HepG2 (cell line): ENCODE measurements at regions not wholly inside any gene's neighbourhood (a gene's known extent, or its start where the extent isn't known, plus 50 kb on each side); places are given as distances from the start of the nearest gene placed in this dataset.

Experiments used
- ATAC-seq: fragments of 200-7000 bp; cut with Tn5 transposase; 3 replicates; pipeline ENCODE4 v1.9.1; 2020; ENCODE audit warnings: mild to moderate bottlenecking, moderate library complexity
- BruUV-seq: library from RNA; stranded (reverse); fragments of 400-500 nt; replicated peaks from 2 replicates; lab custom pipeline; 2021; lab: Mats Ljungman, UMichigan
- CTCF ChIA-PET: fragments of 300-600 bp; formaldehyde crosslinking; extraction: SDS; loops from one replicate; lab custom pipeline; 2021; ENCODE audit warnings: low total read pairs, inconsistent platforms, low intra/inter-chr PET ratio; lab: Yijun Ruan, JAX
- POLR2A ChIA-PET: fragments of 350-600 bp; sonication (Branson Sonifier 250); formaldehyde crosslinking; loops from one replicate; lab custom pipeline; 2020; ENCODE audit warnings: antibody characterized with exemption, inconsistent platforms; lab: Yijun Ruan, JAX
- DNase-seq: peaks from one replicate; pipeline ENCODE4 v3.0.0-alpha.2; 2015; ENCODE audit warnings: low spot score
- FAIRE-seq: peaks from 3 replicates; lab custom pipeline; 2011; peaks lifted over from hg19 to GRCh38; lab: Jason Lieb, UNC
- H2AFZ ChIP-seq: one replicate; pipeline ENCODE4 v1.6.1; 2011; ENCODE audit warnings: low read length, inconsistent platforms
- H3K27ac ChIP-seq: fragments of 300-600 bp; 3 replicates; pipeline ENCODE4 v1.8.0; 2011; ENCODE audit warnings: mixed run types, mild to moderate bottlenecking, mixed read lengths, low read length, inconsistent platforms; ENCODE audit not compliant: insufficient read depth; ENCODE audit errors: extremely low read length
- H3K27me3 ChIP-seq, 2 experiments: fragments of 200-600 bp in 1 of 2; 2 replicates in 1 of 2; 3 replicates in 1 of 2; pipeline versions ENCODE4 v1.6.0 to v1.8.0; 2011; ENCODE audit warnings: low read length in 2 of 2, mild to moderate bottlenecking in 2 of 2, moderate library complexity in 2 of 2, inconsistent platforms in 1 of 2; ENCODE audit not compliant: insufficient read depth in 2 of 2, control insufficient read depth in 1 of 2
- H3K36me3 ChIP-seq, 2 experiments: fragments of 200-600 bp in 1 of 2; replicated peaks in 1 of 2; 2 replicates in 1 of 2; 3 replicates in 1 of 2; pipeline versions ENCODE4 v1.5.1 to v1.8.0; 2011; ENCODE audit warnings: low read length in 2 of 2, inconsistent platforms in 1 of 2; ENCODE audit not compliant: insufficient read depth in 2 of 2, control insufficient read depth in 1 of 2
- H3K4me1 ChIP-seq: 2 replicates; pipeline ENCODE4 v1.5.1; 2012; ENCODE audit warnings: low read length, inconsistent platforms; ENCODE audit not compliant: insufficient read depth
- H3K4me2 ChIP-seq: 2 replicates; pipeline ENCODE4 v1.6.0; 2011; ENCODE audit warnings: low read depth, low read length, inconsistent platforms
- H3K4me3 ChIP-seq, 3 experiments: fragments of 200-600 bp in 1 of 3; sonication (generic), shearing (Covaris generic) in 1 of 3; replicated peaks in 1 of 3; 2 replicates each; pipeline ENCODE4 v1.5.1; 2011 to 2016; ENCODE audit warnings: low read length in 3 of 3, inconsistent platforms in 2 of 3, low read depth in 2 of 3, mild to moderate bottlenecking in 2 of 3, control low read depth in 1 of 3, mixed read lengths in 1 of 3; ENCODE audit not compliant: insufficient read depth in 1 of 3
- H3K79me2 ChIP-seq: one replicate; pipeline ENCODE4 v1.6.1; 2011; ENCODE audit warnings: low read length, inconsistent platforms; ENCODE audit not compliant: insufficient read depth
- H3K9ac ChIP-seq: 2 replicates; pipeline ENCODE4 v1.6.0; 2011; ENCODE audit warnings: mild to moderate bottlenecking, low read depth, low read length, inconsistent platforms; ENCODE audit not compliant: insufficient read depth
- H3K9me3 ChIP-seq: 2 replicates; pipeline ENCODE4 v1.5.1; 2012; ENCODE audit warnings: mild to moderate bottlenecking, low read length
- H4K20me1 ChIP-seq: 2 replicates; pipeline ENCODE4 v1.6.0; 2011; ENCODE audit warnings: inconsistent platforms, mild to moderate bottlenecking, low read length, moderate library complexity; ENCODE audit not compliant: insufficient read depth
- AGO2 ChIP-seq: fragments of 200-400 bp; formaldehyde crosslinking; optimal IDR thresholded peaks from 2 replicates; pipeline ENCODE3; 2017; ENCODE audit warnings: mild to moderate bottlenecking, low read depth, low read length, moderate library complexity
- PATZ1 ChIP-seq: sonication (generic); formaldehyde crosslinking; IDR thresholded peaks from 2 replicates; pipeline ENCODE4 v1.4.0; 2020; ENCODE audit warnings: missing genetic modification reagents
- TRAFD1 ChIP-seq: sonication (generic); formaldehyde crosslinking; IDR thresholded peaks from 2 replicates; pipeline ENCODE4 v1.5.1; 2020; ENCODE audit warnings: missing genetic modification reagents, mild to moderate bottlenecking, borderline replicate concordance
- UBTF ChIP-seq: sonication (generic); formaldehyde crosslinking; IDR thresholded peaks from 2 replicates; pipeline ENCODE4 v1.4.0; 2020; ENCODE audit warnings: mild to moderate bottlenecking, missing genetic modification reagents
- WGBS: methylation state at CpG from one replicate; pipeline ENCODE4 v1.1.6; 2017; ENCODE audit warnings: low lambda C conversion rate; 5-methylcytosine and 5-hydroxymethylcytosine counted together
- in situ Hi-C: cut with HindIII; loops from 2 replicates; pipeline ENCODE4 v1.10.0; 2017; ENCODE audit warnings: low pct_unique_long_range_greater_than_20kb; ENCODE audit not compliant: extremely low pct_ligation_motif_present
- intact Hi-C: fragments of 100-400 bp; cut with micrococcal nuclease; formaldehyde crosslinking; loops from one replicate; pipeline ENCODE4 v1.10.0; 2022; ENCODE audit not compliant: unreplicated experiment

GRCh38 chr5:117652036-117652957 lies 1077.7 kb upstream of the SEMA6A start:
- no peak overlapping the region for H2AFZ ChIP-seq
- intact Hi-C loops: no loop called here
- DNase-seq (no peak), FAIRE-seq (no peak), ATAC-seq (no peak)
- no peak overlapping the region for H3K4me2 ChIP-seq
- H3K79me2 ChIP-seq: no peaks in the 10 kb centered on the region
- no peaks in the 10 kb centered on the region for H3K9me3 ChIP-seq
- no peaks in the 10 kb centered on the region; a peak in 1 of 5 replicates for H3K27me3 ChIP-seq
- no TSS peak for BruUV-seq
- H3K36me3 ChIP-seq: no peaks in the 10 kb centered on the region
- H4K20me1 ChIP-seq: no peaks in the 10 kb centered on the region
- ChIA-PET POLR2A (no interaction called here), CTCF (no interaction called here)
- TF ChIP-seq UBTF (no peak), PATZ1 (CRISPR knock-in tag) (no peak), AGO2 (no peak), TRAFD1 (CRISPR knock-in tag) (no peak)
- H3K4me1 ChIP-seq: no peaks in the 10 kb centered on the region
- in situ Hi-C loops: no loop called here
- WGBS: 7% methylated on average over 4 of the region's 4 CpGs
- H3K27ac ChIP-seq: no peak overlapping the region
- no peak overlapping the region for H3K4me3 ChIP-seq
- no peak overlapping the region for H3K9ac ChIP-seq
